MCF 10A (cell line): ENCODE measurements at regions not wholly inside any gene's neighbourhood (a gene's known extent, or its start where the extent isn't known, plus 50 kb on each side); places are given as distances from the start of the nearest gene placed in this dataset.

Experiments
- BruUV-seq: library from RNA; stranded (reverse); fragments of 400-500 nt; replicated peaks from 2 replicates; lab custom pipeline; 2021; lab: Mats Ljungman, UMichigan
- CTCF ChIA-PET: fragments of 300-600 bp; sonication (Branson Sonifier 250); formaldehyde crosslinking; extraction: SDS; loops from one replicate; lab custom pipeline; 2021; ENCODE audit warnings: antibody characterized with exemption, inconsistent platforms; lab: Yijun Ruan, JAX
- POLR2A ChIA-PET: fragments of 300-600, 350-650 bp; sonication (Branson Sonifier 250); formaldehyde crosslinking; extraction: SDS; loops from one replicate; lab custom pipeline; 2020; ENCODE audit warnings: antibody characterized with exemption, inconsistent platforms; lab: Yijun Ruan, JAX
- DNase-seq: peaks from one replicate; pipeline ENCODE4 v3.0.0-alpha.2; 2018; ENCODE audit not compliant: unreplicated experiment
- H3K27ac Mint-ChIP-seq: one replicate; pipeline ENCODE4 v1.8.0; 2022; ENCODE audit warnings: mild to moderate bottlenecking, low read depth, mixed read lengths; ENCODE audit not compliant: unreplicated experiment
- H3K27me3 Mint-ChIP-seq: one replicate; pipeline ENCODE4 v1.8.0; 2022; ENCODE audit warnings: mixed read lengths; ENCODE audit not compliant: insufficient read depth, unreplicated experiment
- H3K36me3 Mint-ChIP-seq: one replicate; pipeline ENCODE4 v1.8.0; 2022; ENCODE audit warnings: mild to moderate bottlenecking, moderate library complexity, mixed read lengths; ENCODE audit not compliant: insufficient read depth, unreplicated experiment
- H3K4me1 Mint-ChIP-seq: one replicate; pipeline ENCODE4 v1.8.0; 2022; ENCODE audit warnings: mixed read lengths; ENCODE audit not compliant: insufficient read depth, unreplicated experiment
- H3K4me3 Mint-ChIP-seq: one replicate; pipeline ENCODE4 v1.8.0; 2022; ENCODE audit warnings: mild to moderate bottlenecking, moderate library complexity, mixed read lengths; ENCODE audit not compliant: unreplicated experiment
- H3K9me3 Mint-ChIP-seq: one replicate; pipeline ENCODE4 v1.8.0; 2022; ENCODE audit warnings: mixed read lengths; ENCODE audit not compliant: unreplicated experiment
- intact Hi-C: fragments of 100-400 bp; cut with micrococcal nuclease; formaldehyde crosslinking; loops from 2 replicates; pipeline ENCODE4 v1.14.1; 2022
- TF ChIP-seq, protein P1 (sequence below): fragments of 200-600 bp; IDR thresholded peaks from one replicate; pipeline ENCODE4 v1.8.0; 2022; ENCODE audit warnings: antibody characterized with exemption, mild to moderate bottlenecking; ENCODE audit not compliant: unreplicated experiment

DNA sequence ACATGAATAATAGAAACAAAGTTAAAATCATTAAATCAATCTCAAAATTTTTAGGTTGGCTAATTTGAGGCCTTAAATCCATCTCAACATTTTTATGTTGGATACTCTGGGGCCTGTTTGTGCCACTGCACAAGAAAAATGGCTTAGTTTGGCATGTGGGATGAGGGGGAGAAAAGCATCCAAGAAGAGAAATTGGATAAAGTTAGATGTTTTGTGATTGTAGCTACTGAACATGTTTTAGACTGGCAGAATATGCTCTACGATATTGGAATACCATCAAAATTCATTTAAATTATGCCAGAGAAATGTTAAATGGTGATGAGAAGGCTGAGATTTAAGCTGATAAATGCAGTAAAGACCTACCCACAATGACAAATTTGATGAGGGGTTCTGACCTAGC lies 376.9 kb downstream of the CXXC4 start:
- no peaks in the 10 kb centered on the region for H3K36me3 Mint-ChIP-seq
- intact Hi-C loops = no loop called here
- H3K27me3 Mint-ChIP-seq = no peaks in the 10 kb centered on the region
- H3K4me3 Mint-ChIP-seq = no peak overlapping the region
- no peak overlapping the region for H3K27ac Mint-ChIP-seq
- ChIA-PET CTCF (no interaction called here), POLR2A (no interaction called here)
- DNase-seq = no peak
- no peaks in the 10 kb centered on the region for H3K4me1 Mint-ChIP-seq
- BruUV-seq = no TSS peak
- TF ChIP-seq, protein P1, sequence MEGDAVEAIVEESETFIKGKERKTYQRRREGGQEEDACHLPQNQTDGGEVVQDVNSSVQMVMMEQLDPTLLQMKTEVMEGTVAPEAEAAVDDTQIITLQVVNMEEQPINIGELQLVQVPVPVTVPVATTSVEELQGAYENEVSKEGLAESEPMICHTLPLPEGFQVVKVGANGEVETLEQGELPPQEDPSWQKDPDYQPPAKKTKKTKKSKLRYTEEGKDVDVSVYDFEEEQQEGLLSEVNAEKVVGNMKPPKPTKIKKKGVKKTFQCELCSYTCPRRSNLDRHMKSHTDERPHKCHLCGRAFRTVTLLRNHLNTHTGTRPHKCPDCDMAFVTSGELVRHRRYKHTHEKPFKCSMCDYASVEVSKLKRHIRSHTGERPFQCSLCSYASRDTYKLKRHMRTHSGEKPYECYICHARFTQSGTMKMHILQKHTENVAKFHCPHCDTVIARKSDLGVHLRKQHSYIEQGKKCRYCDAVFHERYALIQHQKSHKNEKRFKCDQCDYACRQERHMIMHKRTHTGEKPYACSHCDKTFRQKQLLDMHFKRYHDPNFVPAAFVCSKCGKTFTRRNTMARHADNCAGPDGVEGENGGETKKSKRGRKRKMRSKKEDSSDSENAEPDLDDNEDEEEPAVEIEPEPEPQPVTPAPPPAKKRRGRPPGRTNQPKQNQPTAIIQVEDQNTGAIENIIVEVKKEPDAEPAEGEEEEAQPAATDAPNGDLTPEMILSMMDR = no peak
- peaks cover 20% of the 10 kb centered on the region for H3K9me3 Mint-ChIP-seq

- peaks cover 20% of the 10 kb centered on the region for H3K9me3 Mint-ChIP-seq
- no peak overlapping the region for H3K27ac Mint-ChIP-seq
- no peaks in the 10 kb centered on the region for H3K36me3 Mint-ChIP-seq
- CTCF ChIA-PET = no interaction called here
- H3K27me3 Mint-ChIP-seq = no peaks in the 10 kb centered on the region
- no peak overlapping the region for H3K4me3 Mint-ChIP-seq
- BruUV-seq = no TSS peak
- no peaks in the 10 kb centered on the region for H3K4me1 Mint-ChIP-seq
- TF ChIP-seq, protein P1 = no peak
- DNase-seq = no peak
- POLR2A ChIA-PET = no interaction called here
- intact Hi-C loops = no loop called here
These were observed 380.8 kb downstream of the CXXC4 start for GRCh38 chr4:104113850-104114249.

DNA sequence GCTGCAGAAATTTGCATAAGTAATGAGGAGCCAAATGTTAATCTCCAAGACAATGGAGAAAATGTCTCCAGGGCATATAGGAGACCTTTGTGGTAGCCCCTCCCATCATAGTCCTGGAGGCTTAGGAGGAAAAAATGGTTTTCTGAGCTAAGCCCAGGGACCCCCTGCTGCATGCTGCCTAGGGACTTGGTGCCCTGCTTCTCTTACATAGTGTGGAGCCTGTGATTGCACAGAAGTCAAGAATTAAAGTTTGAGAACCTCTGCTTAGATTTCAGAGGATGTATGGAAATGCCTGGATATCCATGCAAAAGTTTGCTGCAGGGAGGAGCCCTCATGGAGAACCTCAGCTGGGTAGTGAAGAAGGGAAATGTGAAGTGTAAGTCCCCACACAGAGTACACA lies 379.4 kb upstream of the TACR3 start:
- DNase-seq = no peak
- CTCF ChIA-PET = interaction anchor here (0.5 to 0.6 kb wide), 2 partner anchors 64 to 97 kb away, joined by 3 read pairs; no protein-coding TSS in a partner anchor
- Mint-ChIP-seq H3K36me3 (no peaks in the 10 kb centered on the region), H3K27me3 (no peaks in the 10 kb centered on the region), H3K4me1 (no peaks in the 10 kb centered on the region), H3K4me3 (no peak overlapping the region), H3K9me3 (peaks cover 9% of the 10 kb centered on the region), H3K27ac (no peak overlapping the region)
- POLR2A ChIA-PET = no interaction called here
- TF ChIP-seq, protein P1 = no peak
- BruUV-seq = no TSS peak
- intact Hi-C loops = no loop called here

GRCh38 chr4:104093247-104093646 lies 373.5 kb upstream of the TACR3 start:
- H3K27ac Mint-ChIP-seq = no peak overlapping the region

More at GRCh38 chr4:104093247-104093646, 373.5 kb upstream of the TACR3 start:
- TF ChIP-seq, protein P1 = no peak
- DNase-seq = no peak
- no TSS peak for BruUV-seq
- no peaks in the 10 kb centered on the region for H3K4me1 Mint-ChIP-seq
- ChIA-PET CTCF (interaction anchor here (0.7 to 0.8 kb wide), 2 partner anchors 19 to 768 kb away, joined by 3 to 4 read pairs; no protein-coding TSS in a partner anchor), POLR2A (no interaction called here)
- no peaks in the 10 kb centered on the region for H3K27me3 Mint-ChIP-seq
- intact Hi-C loops = no loop called here
- no peaks in the 10 kb centered on the region for H3K36me3 Mint-ChIP-seq
- no peak overlapping the region for H3K4me3 Mint-ChIP-seq
- H3K9me3 Mint-ChIP-seq = peaks cover 2% of the 10 kb centered on the region
